OCI-LY7 (cell line): ENCODE measurements at regions not wholly inside any gene's neighbourhood (a gene's known extent, or its start where the extent isn't known, plus 50 kb on each side); places are given as distances from the start of the nearest gene placed in this dataset.

Experiments used
- BruUV-seq: library from RNA; stranded (reverse); fragments of 400-500 nt; replicated peaks from 2 replicates; lab custom pipeline; 2021; lab: Mats Ljungman, UMichigan
- CTCF ChIA-PET: fragments of 300-600 bp; sonication (Branson Sonifier 250); formaldehyde crosslinking; loops from one replicate; lab custom pipeline; 2022; ENCODE audit warnings: antibody characterized with exemption; ENCODE audit not compliant: unreplicated experiment; lab: Charles Lee
- POLR2A ChIA-PET: fragments of 300-600 bp; sonication (Branson Sonifier 250); formaldehyde crosslinking; loops from one replicate; lab custom pipeline; 2022; ENCODE audit warnings: antibody characterized with exemption; lab: Charles Lee
- DNase-seq: peaks from one replicate; pipeline ENCODE4 v3.0.0-alpha.2; 2015; ENCODE audit warnings: low spot score
- H2AFZ ChIP-seq: fragments of 200-600 bp; sonication (generic), shearing (Covaris generic); 2 replicates; pipeline ENCODE4 v1.6.1; 2014; ENCODE audit warnings: mild to moderate bottlenecking, antibody characterized with exemption, low read length, moderate library complexity
- H3K27ac ChIP-seq: fragments of 200-600 bp; sonication (generic); 2 replicates; pipeline ENCODE4 v1.5.1; 2014; ENCODE audit warnings: mixed run types, low read depth, mild to moderate bottlenecking, moderate library complexity, low read length, inconsistent platforms; ENCODE audit not compliant: poor library complexity, severe bottlenecking
- H3K36me3 ChIP-seq: fragments of 200-600 bp; sonication (generic); 2 replicates; pipeline ENCODE4 v1.6.1; 2014; ENCODE audit warnings: mild to moderate bottlenecking, antibody characterized with exemption, low read length, moderate library complexity, mixed read lengths; ENCODE audit not compliant: insufficient read depth
- H3K4me1 ChIP-seq: fragments of 200-600 bp; sonication (generic); 2 replicates; pipeline ENCODE4 v1.5.1; 2014; ENCODE audit warnings: mild to moderate bottlenecking, low read length; ENCODE audit not compliant: insufficient read depth, poor library complexity, severe bottlenecking
- H3K4me2 ChIP-seq: fragments of 200-600 bp; sonication (generic); 2 replicates; pipeline ENCODE4 v1.6.1; 2014; ENCODE audit warnings: mild to moderate bottlenecking, low read length
- H3K4me3 ChIP-seq: fragments of 200-600 bp; sonication (generic); 2 replicates; pipeline ENCODE4 v1.5.1; 2014; ENCODE audit warnings: mild to moderate bottlenecking, low read depth, low read length; ENCODE audit not compliant: poor library complexity, severe bottlenecking
- H3K79me2 ChIP-seq: fragments of 200-600 bp; sonication (generic); 2 replicates; pipeline ENCODE4 v1.6.1; 2016; ENCODE audit warnings: low read depth, mild to moderate bottlenecking, low read length, moderate library complexity, mixed read lengths; ENCODE audit not compliant: insufficient read depth
- H3K9me2 ChIP-seq: fragments of 200-600 bp; sonication (generic); 2 replicates; pipeline ENCODE4 v1.6.1; 2016; ENCODE audit warnings: mild to moderate bottlenecking, low read length, mixed read lengths; ENCODE audit not compliant: insufficient read depth
- H3K9me3 ChIP-seq: fragments of 200-600 bp; sonication (generic); 2 replicates; pipeline ENCODE4 v1.6.1; 2014; ENCODE audit warnings: mild to moderate bottlenecking, mixed run types, low read length, mixed read lengths
- H4K20me1 ChIP-seq: fragments of 200-600 bp; sonication (generic); 2 replicates; pipeline ENCODE4 v1.6.1; 2014; ENCODE audit warnings: mild to moderate bottlenecking, antibody characterized with exemption, low read length, moderate library complexity, mixed read lengths; ENCODE audit not compliant: insufficient read depth
- EZH2phosphoT487 ChIP-seq: fragments of 200-600 bp; sonication (generic); IDR thresholded peaks from 2 replicates; pipeline ENCODE4 v1.6.1; 2018; ENCODE audit warnings: low read depth, borderline replicate concordance, mild to moderate bottlenecking, mixed run types, antibody characterized with exemption, low read length, moderate library complexity, mixed read lengths
- intact Hi-C: fragments of 100-400 bp; cut with micrococcal nuclease; formaldehyde crosslinking; loops from one replicate; pipeline ENCODE4 v1.10.0; 2022; ENCODE audit not compliant: unreplicated experiment
- TF ChIP-seq, protein P1 (sequence below): fragments of 200-600 bp; sonication (generic); conservative IDR thresholded peaks from 2 replicates; pipeline ENCODE4 v1.5.1; 2014; ENCODE audit warnings: mild to moderate bottlenecking, antibody characterized with exemption, low read length, moderate library complexity, mixed read lengths

DNA sequence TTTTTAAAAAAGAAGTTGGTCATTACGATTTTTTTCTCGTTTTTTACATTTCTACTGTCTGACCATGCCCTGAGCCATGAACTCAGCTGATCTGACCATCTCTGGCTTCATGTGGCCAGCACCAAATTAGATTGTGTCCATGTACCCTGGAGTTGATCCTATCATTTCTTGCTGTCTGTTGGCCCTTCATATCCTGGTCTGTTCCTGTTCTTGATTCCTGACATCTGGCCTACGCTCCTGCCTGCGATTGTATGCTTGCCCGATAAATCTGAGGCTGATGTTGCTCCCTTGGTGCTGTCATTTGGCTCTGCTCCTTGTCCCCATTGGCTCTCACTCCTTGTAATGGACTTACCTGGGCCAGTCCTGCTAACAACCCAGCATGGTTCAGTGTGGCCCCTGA, 89.8 kb upstream of the IGSF10 start:
- Histone ChIP-seq H3K36me3 (no peaks in the 10 kb centered on the region), H3K27ac (no peak overlapping the region), H3K9me2 (no peaks in the 10 kb centered on the region), H3K4me3 (no peak overlapping the region), H3K9me3 (no peaks in the 10 kb centered on the region), H4K20me1 (no peaks in the 10 kb centered on the region), H3K79me2 (no peaks in the 10 kb centered on the region), H2AFZ (no peak overlapping the region), H3K4me2 (no peak overlapping the region), H3K4me1 (no peaks in the 10 kb centered on the region)
- intact Hi-C loops, result no loop called here
- no TSS peak for BruUV-seq
- ChIA-PET POLR2A (no interaction called here), CTCF (no interaction called here)
- TF ChIP-seq, protein P1, sequence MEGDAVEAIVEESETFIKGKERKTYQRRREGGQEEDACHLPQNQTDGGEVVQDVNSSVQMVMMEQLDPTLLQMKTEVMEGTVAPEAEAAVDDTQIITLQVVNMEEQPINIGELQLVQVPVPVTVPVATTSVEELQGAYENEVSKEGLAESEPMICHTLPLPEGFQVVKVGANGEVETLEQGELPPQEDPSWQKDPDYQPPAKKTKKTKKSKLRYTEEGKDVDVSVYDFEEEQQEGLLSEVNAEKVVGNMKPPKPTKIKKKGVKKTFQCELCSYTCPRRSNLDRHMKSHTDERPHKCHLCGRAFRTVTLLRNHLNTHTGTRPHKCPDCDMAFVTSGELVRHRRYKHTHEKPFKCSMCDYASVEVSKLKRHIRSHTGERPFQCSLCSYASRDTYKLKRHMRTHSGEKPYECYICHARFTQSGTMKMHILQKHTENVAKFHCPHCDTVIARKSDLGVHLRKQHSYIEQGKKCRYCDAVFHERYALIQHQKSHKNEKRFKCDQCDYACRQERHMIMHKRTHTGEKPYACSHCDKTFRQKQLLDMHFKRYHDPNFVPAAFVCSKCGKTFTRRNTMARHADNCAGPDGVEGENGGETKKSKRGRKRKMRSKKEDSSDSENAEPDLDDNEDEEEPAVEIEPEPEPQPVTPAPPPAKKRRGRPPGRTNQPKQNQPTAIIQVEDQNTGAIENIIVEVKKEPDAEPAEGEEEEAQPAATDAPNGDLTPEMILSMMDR, result no peak
- no peak for TF ChIP-seq EZH2phosphoT487
- DNase-seq, result no peak

DNA sequence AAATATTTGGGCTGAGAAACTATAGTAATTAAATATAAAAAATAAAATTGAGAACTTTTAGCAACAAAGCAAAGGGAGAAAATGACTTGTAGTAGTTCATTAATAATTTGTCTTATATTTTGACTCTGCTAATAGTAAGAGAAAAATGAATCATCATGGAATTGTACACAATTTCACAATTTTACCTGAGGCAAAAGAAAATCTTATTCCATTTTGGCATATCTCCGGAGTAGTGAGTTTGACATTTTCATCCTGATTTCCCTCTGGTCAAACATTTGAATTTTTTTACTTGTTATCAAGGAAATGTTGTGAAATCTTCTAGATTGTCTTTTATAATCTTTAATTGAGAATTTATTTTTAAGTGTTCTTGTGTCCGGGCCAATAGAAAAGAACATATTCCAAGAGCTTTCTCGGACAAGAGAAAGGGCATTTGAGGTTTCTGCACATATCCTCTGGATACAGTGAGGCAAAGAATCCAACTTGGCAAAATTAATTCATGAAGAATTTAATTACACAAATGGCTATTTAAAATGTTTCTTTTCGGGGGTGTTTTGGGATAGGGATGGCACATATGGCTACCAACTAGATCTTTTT, 89.3 kb upstream of the IGSF10 start:
- DNase-seq, result no peak
- Histone ChIP-seq H4K20me1 (no peaks in the 10 kb centered on the region), H3K4me2 (no peak overlapping the region), H3K9me2 (no peaks in the 10 kb centered on the region), H3K4me1 (no peaks in the 10 kb centered on the region), H3K79me2 (no peaks in the 10 kb centered on the region), H2AFZ (no peak overlapping the region), H3K36me3 (no peaks in the 10 kb centered on the region), H3K9me3 (no peaks in the 10 kb centered on the region), H3K4me3 (no peak overlapping the region), H3K27ac (no peak overlapping the region)
- BruUV-seq, result no TSS peak
- CTCF ChIA-PET, result no interaction called here
- intact Hi-C loops, result no loop called here
- POLR2A ChIA-PET, result no interaction called here
- no peak for TF ChIP-seq EZH2phosphoT487
- TF ChIP-seq, protein P1, result no peak

DNA sequence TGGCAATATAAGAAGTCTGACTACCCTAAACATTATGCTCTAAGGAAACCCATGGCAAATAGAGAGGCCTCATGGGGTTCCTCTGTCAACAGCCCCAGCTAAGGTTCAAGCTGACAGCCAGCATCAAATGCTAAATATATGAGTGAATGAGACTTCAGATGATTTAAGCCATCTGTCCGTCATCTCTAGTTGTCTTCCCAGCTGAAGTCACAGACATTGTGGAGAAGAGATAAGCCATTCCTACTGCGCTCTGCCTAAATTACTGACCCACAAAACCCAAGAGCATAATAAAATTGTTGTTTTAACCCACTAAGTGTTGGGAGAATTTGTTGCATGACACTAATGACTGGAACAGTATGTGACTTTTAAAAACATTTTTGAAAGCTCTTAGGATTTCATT, 87.3 kb upstream of the IGSF10 start:
- no peaks in the 10 kb centered on the region for H3K4me1 ChIP-seq
- no peak overlapping the region for H2AFZ ChIP-seq
- no peak for DNase-seq
- CTCF ChIA-PET, result no interaction called here
- TF ChIP-seq EZH2phosphoT487, result no peak
- TF ChIP-seq, protein P1, result no peak
- no peaks in the 10 kb centered on the region for H4K20me1 ChIP-seq
- no peaks in the 10 kb centered on the region for H3K9me2 ChIP-seq
- no peaks in the 10 kb centered on the region for H3K36me3 ChIP-seq
- H3K27ac ChIP-seq, result no peak overlapping the region
- H3K9me3 ChIP-seq, result no peaks in the 10 kb centered on the region
- POLR2A ChIA-PET, result interaction anchor here (1.0 kb wide), 1 partner anchor 42 kb away, joined by 3 read pairs; no protein-coding TSS in a partner anchor
- intact Hi-C loops, result no loop called here
- no peak overlapping the region for H3K4me2 ChIP-seq
- no TSS peak for BruUV-seq
- H3K4me3 ChIP-seq, result no peak overlapping the region
- H3K79me2 ChIP-seq, result no peaks in the 10 kb centered on the region
